22Rv1 (cell line): ENCODE measurements at regions not wholly inside any gene's neighbourhood (a gene's known extent, or its start where the extent isn't known, plus 50 kb on each side); places are given as distances from the start of the nearest gene placed in this dataset.

Experiments
- CTCF ChIP-seq: fragments of 450-650 bp; IDR thresholded peaks from 2 replicates; pipeline ENCODE4 v1.5.1; 2017; ENCODE audit warnings: mild to moderate bottlenecking
- ZFX ChIP-seq: fragments of 450-650 bp; IDR thresholded peaks from 2 replicates; pipeline ENCODE4 v1.6.1; 2017; ENCODE audit warnings: antibody characterized with exemption, borderline replicate concordance

GRCh38 chr6:93943661-93944060, 524.3 kb upstream of the EPHA7 start:
- TF ChIP-seq CTCF (no peak), ZFX (no peak)
